Gastroesophageal sphincter (tissue), 3 donors: ENCODE measurements at regions not wholly inside any gene's neighbourhood (a gene's known extent, or its start where the extent isn't known, plus 50 kb on each side); places are given as distances from the start of the nearest gene placed in this dataset.

ENCODE experiments used
- EP300 ChIP-seq: sonication (generic); formaldehyde crosslinking; IDR thresholded peaks from one replicate; pipeline ENCODE4 v1.6.1; 2017; ENCODE audit warnings: antibody characterized with exemption, mild to moderate bottlenecking
- POLR2A ChIP-seq, 2 donors: fragments of 450-650 bp; IDR thresholded peaks; one replicate each; pipeline ENCODE4 v1.6.1; 2017; ENCODE audit warnings: antibody characterized with exemption in 2 of 2, mild to moderate bottlenecking in 2 of 2, moderate library complexity in 1 of 2
- POLR2AphosphoS5 ChIP-seq: sonication (generic); formaldehyde crosslinking; IDR thresholded peaks from one replicate; pipeline ENCODE4 v1.6.1; 2017; ENCODE audit warnings: antibody characterized with exemption
- TF ChIP-seq, protein P1 (sequence below), 4 experiments: fragments of 200-600 bp in 2 of 4; fragments of 450-650 bp in 2 of 4; sonication (generic) in 1 of 4; IDR thresholded peaks; one replicate each; pipeline ENCODE4 v1.5.1; 2017 to 2019; ENCODE audit warnings: antibody characterized with exemption in 4 of 4, mild to moderate bottlenecking in 2 of 4, moderate library complexity in 2 of 4

DNA sequence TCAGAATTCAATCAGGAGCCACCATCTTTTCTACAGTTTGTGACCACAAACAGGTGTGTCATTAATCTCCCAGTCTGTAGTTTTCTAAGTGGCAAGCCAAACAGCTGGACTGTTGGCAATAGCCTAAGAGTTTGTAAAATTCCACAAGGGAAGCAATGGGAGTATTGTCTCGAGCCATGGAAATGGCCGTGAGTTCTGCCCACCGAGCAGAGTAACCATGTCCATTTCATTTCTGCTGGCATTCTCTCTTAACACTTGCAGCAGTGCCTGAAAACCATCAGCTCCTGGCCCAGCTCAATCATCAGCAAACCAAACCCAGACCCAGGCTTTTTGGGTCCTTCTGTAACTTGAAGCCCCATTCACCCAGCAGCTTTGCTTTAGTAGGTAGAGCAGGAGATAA, 387.8 kb upstream of the CDH7 start:
- TF ChIP-seq, protein P1, sequence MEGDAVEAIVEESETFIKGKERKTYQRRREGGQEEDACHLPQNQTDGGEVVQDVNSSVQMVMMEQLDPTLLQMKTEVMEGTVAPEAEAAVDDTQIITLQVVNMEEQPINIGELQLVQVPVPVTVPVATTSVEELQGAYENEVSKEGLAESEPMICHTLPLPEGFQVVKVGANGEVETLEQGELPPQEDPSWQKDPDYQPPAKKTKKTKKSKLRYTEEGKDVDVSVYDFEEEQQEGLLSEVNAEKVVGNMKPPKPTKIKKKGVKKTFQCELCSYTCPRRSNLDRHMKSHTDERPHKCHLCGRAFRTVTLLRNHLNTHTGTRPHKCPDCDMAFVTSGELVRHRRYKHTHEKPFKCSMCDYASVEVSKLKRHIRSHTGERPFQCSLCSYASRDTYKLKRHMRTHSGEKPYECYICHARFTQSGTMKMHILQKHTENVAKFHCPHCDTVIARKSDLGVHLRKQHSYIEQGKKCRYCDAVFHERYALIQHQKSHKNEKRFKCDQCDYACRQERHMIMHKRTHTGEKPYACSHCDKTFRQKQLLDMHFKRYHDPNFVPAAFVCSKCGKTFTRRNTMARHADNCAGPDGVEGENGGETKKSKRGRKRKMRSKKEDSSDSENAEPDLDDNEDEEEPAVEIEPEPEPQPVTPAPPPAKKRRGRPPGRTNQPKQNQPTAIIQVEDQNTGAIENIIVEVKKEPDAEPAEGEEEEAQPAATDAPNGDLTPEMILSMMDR (IDR thresholded peaks at IDR 0.05), result no peak
- TF ChIP-seq POLR2A (IDR thresholded peaks at IDR 0.05) (no peak), EP300 (no peak), POLR2AphosphoS5 (no peak)
